EL (cell line): ENCODE measurements at regions not wholly inside any gene's neighbourhood (a gene's known extent, or its start where the extent isn't known, plus 50 kb on each side); places are given as distances from the start of the nearest gene placed in this dataset.
"Not testable (repeated sequence)": the region's sequence is repeated elsewhere in the genome, so short reads cannot be mapped to it uniquely, and the experiment has no call there.

Experiments used
- DNase-seq: peaks from one replicate; pipeline ENCODE4 v3.0.0-alpha.2; 2016

- no peak for DNase-seq
These were observed 131.7 kb upstream of the NDUFV2 start for GRCh38 chr18:8970843-8971242.

DNA sequence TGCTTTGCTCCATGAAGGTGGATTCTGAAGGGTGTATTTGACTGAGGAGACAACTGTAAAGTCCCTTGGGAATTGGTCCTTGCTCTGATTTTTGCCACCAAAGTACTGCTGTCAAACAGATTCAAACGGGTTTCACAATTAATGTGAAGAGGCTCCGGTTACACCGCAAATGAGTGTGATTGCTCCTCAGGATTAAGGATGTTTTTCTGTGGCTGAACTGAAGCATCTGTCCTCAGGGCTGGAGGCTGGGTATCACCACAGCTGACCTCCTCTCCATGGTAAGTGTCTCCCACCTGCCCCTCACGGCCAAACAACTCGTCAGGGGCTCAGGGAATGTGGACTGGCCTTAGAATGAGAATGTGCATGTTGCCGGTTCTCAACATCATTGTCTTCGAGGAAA is 130.4 kb upstream of the NDUFV2 start:
- DNase-seq: no peak

GRCh38 chr18:8974279-8974678 is 128.2 kb upstream of the NDUFV2 start:
- DNase-seq: no peak

GRCh38 chr18:8974696-8975095 is 127.8 kb upstream of the NDUFV2 start:
- DNase-seq: no peak

DNA sequence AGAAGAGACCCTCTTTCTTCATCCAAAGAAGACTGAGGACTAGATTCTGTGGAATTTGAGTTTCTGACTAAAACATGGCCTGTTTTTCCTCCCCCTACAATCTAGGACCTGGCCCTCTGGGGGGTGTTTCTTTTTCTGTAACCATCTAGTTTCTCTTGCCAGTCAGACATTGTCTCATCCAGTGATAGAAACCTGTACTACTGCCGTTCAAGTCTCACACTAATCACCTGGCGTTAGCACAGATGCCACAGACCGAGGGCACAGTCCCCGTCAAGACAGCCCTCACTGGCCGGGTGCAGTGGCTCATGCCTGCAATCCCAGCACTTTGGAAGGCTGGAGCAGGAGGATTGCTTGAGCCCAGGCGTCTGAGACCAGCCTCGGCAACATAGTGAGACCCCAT is 126.9 kb upstream of the NDUFV2 start:
- no peak for DNase-seq

DNA sequence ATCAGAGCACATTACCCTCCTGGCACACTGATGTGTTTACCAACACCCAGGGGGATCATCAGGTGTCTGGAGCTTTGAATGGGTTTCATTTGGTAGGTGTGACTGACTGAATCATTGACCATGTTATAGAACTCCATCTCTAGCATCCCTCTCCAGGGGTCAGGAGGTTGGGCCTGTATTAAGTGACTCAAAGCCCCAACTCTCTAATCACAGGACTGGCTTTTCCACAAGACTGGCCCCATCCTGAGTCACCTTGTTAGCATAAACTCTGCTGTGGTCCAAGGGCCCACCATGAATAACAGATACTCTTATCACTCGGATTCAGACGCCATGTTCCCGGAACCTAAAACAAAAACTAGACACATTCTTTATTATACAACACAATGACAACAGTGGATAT is 125.9 kb upstream of the NDUFV2 start:
- no peak for DNase-seq

GRCh38 chr18:8977166-8977565 is 125.3 kb upstream of the NDUFV2 start:
- DNase-seq: no peak

GRCh38 chr18:8977701-8978100 is 124.8 kb upstream of the NDUFV2 start:
- no peak for DNase-seq

DNA sequence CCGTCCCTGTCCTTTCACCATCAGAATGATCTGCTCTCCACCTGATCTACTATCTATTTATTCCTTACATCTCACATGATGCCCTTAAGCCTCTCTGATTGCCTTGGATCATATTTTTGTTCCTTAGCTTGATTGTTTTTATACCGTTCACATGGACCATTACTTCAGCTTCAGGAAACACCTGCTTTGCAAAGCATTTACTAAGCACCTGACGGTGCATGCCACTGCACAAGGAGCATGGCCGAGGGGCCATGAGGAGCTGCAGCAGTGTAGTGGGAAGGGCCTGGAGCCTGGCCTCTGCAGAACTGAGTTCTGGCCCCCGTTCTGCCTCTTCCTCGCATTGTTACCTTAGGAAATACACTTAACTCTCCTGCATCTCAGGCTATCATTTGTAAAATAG is 124.1 kb upstream of the NDUFV2 start:
- no peak for DNase-seq

GRCh38 chr18:8979258-8979988 is 123.1 kb upstream of the NDUFV2 start:
- DNase-seq: no peak

- no peak for DNase-seq
These were observed 122.0 kb upstream of the NDUFV2 start for GRCh38 chr18:8980496-8980895.

- no peak for DNase-seq
These were observed 121.6 kb upstream of the NDUFV2 start for GRCh38 chr18:8980918-8981317.

- DNase-seq: peak; percentile 77
These were observed 119.9 kb upstream of the NDUFV2 start for GRCh38 chr18:8982416-8983183.

DNA sequence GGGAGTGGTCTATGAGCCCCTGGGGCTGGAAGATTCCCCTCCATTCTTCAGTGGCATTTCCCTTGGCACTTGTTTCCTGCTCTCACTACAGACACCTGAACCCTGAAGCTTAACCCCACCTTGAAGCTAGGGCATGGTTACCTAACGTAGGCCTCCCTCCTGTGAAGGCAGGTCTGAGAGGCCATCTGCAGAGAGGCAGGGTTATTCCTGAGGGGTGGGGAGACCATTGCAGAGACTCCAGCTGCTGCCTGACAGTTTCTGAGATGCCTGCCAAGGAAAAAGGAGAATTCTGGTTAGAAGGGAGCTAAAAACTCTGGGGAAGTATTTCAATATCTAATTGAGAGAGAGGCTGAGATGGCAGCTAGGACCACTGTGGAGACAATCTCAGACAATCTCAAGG is 119.3 kb upstream of the NDUFV2 start:
- no peak for DNase-seq

DNA sequence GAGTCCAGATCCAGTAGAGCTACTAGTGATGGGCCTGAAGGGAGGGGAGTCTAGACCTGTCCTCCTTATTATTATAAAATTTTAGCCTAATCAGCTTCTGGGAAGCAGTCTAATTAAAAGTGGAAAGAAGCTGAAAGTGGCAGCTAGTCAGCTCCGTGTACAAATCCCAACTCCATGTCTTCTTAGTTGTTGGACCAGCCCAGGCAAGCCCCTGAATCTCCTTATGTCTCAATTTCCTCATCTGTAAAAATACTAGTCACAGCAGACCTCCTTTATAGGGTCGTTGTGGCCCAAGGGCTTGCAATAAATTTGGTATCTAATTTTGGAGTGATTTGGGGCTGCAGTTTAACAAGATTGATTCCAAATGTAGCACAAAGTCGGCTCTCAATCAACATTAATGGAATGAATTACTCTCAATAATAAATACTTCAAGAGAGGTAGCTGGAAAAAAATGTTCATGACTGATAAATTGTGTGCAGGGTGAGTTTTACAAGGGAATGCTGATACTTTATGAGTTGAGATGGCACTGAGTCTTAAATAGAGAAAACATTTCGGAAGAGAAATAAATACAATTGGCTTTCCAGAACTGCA is 118.3 kb upstream of the NDUFV2 start:
- DNase-seq: no peak

- no peak for DNase-seq
These were observed 115.3 kb upstream of the NDUFV2 start for GRCh38 chr18:8987241-8987640.

GRCh38 chr18:8988260-8988871 is 114.1 kb upstream of the NDUFV2 start:
- DNase-seq: peak; percentile 65

- DNase-seq: no peak
These were observed 113.5 kb upstream of the NDUFV2 start for GRCh38 chr18:8989017-8989416.

GRCh38 chr18:8989855-8990254 is 112.6 kb upstream of the NDUFV2 start:
- no peak for DNase-seq

- DNase-seq: peak; percentile 22
These were observed 112.0 kb upstream of the NDUFV2 start for GRCh38 chr18:8990276-8991031.

GRCh38 chr18:8991155-8991554 is 111.3 kb upstream of the NDUFV2 start:
- peak; percentile 27 for DNase-seq

- DNase-seq: not testable (repeated sequence)
These were observed 110.0 kb upstream of the NDUFV2 start for GRCh38 chr18:8992500-8992899.

DNA sequence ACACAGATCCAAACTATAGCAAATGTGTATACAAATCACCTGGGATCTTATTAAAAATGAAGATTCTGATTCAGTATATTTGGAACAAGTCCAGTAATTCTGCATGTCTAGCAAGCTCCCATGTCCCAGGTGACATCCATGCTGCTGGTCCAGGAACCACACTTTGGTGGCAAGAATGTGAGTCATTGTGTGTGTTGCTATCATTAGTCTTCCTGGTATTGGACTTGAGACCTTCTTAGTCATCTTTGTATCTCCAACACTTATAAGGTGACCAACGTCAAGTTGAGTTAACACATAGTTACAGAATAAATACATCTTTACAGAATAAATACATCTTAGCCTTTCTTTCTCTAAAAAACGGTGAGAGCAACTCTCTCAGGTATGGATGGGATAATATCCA is 107.9 kb upstream of the NDUFV2 start:
- DNase-seq: no peak
